ENCODE measurements at regions not wholly inside any gene's neighbourhood (a gene's known extent, or its start where the extent isn't known, plus 50 kb on each side); places are given as distances from the start of the nearest gene placed in this dataset.

DNA sequence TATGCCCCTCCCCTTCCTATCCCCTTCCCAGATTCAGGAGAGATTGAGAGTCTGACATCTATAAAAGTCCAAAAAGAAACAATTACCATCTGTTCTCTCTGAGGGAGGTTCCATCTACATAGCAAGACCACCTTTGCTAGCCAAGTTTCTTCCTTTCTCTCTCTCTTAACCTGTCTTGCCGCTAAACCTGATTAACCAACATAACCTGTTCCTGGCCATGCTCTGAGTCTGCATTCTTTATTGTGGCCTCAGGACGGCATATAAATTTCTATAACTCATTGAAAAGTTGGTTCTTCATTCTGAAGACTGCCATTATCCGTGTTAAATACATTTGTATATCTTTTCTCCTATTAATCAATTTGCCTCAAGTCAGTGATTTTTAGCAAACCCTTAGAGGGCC is 594.0 kb downstream of the KCNH5 start:
- no peak for TF ChIP-seq POLR2A (IDR thresholded peaks at IDR 0.05; ENCODE audit: low read depth, low read length)
- no peak for TF ChIP-seq POLR2AphosphoS5 (IDR thresholded peaks at IDR 0.05; ENCODE audit: low read depth, low read length)
- TF ChIP-seq TAF1 (IDR thresholded peaks at IDR 0.05; ENCODE audit: low read depth, low read length), result no peak

Data from GM12891 (cell line).